T-helper 2 cell treated with Interferon-gamma antibody and Interleukin-4, amounts not matched to agents 100 ng/mL and 5 ng/mL, for 36 hours (primary cell): ENCODE measurements at regions not wholly inside any gene's neighbourhood (a gene's known extent, or its start where the extent isn't known, plus 50 kb on each side); places are given as distances from the start of the nearest gene placed in this dataset.

Experiments used
- intact Hi-C: fragments of 100-400 bp; cut with micrococcal nuclease; formaldehyde crosslinking; loops from one replicate; pipeline ENCODE4 v1.15.1; 2023

DNA sequence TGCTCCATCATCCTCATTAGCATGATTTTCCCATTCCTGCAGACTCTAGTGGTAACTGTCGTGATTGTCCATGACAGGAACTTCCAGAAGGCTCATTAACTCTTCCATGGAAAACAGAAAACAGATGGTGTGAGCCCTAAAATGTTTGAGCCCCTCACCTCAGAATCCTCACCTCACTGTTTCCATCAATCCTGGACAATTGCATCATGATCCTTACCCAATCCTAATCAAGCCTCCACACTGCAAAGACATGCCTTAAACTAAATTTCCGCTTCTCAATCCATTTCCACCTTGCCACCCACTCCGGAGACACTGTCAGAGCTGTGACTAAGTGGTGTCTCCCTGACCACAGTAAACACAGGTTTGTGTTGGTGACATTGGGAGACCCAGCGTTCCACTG, 311.0 kb upstream of the JARID2 start:
- intact Hi-C loops, result no loop called here

GRCh38 chr6:14936861-14937260, 309.0 kb upstream of the JARID2 start:
- intact Hi-C loops, result no loop called here

GRCh38 chr6:14943116-14943515, 302.8 kb upstream of the JARID2 start:
- intact Hi-C loops, result no loop called here

GRCh38 chr6:14944593-14944992, 301.3 kb upstream of the JARID2 start:
- intact Hi-C loops, result loop anchor here (2.0 kb wide), 1 partner anchor 38 kb away; no protein-coding TSS in a partner anchor

GRCh38 chr6:14945461-14946185, 300.2 kb upstream of the JARID2 start:
- intact Hi-C loops, result loop anchor here (2.0 kb wide), 1 partner anchor 37 kb away; no protein-coding TSS in a partner anchor

DNA sequence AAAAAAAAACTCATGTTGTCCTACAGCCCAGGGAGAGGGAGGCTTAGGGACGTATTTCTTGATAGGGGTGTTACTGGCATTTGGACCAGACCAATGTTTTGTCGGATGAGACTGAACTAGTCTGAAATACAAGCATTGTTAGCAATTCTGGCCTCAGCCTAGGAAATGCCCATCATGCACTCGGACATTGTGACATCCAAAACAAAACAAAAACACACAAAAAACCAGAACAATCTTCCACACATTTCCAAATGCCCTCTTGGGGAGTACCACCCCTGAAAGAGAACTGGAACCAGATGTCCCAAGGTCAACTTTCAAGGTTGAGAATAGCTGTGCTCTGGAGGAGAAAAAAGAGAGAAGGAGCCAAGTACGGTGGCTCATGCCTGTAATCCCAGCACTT, 299.1 kb upstream of the JARID2 start:
- intact Hi-C loops, result no loop called here

- intact Hi-C loops, result no loop called here
These were observed 297.2 kb upstream of the JARID2 start for GRCh38 chr6:14948586-14949245.

DNA sequence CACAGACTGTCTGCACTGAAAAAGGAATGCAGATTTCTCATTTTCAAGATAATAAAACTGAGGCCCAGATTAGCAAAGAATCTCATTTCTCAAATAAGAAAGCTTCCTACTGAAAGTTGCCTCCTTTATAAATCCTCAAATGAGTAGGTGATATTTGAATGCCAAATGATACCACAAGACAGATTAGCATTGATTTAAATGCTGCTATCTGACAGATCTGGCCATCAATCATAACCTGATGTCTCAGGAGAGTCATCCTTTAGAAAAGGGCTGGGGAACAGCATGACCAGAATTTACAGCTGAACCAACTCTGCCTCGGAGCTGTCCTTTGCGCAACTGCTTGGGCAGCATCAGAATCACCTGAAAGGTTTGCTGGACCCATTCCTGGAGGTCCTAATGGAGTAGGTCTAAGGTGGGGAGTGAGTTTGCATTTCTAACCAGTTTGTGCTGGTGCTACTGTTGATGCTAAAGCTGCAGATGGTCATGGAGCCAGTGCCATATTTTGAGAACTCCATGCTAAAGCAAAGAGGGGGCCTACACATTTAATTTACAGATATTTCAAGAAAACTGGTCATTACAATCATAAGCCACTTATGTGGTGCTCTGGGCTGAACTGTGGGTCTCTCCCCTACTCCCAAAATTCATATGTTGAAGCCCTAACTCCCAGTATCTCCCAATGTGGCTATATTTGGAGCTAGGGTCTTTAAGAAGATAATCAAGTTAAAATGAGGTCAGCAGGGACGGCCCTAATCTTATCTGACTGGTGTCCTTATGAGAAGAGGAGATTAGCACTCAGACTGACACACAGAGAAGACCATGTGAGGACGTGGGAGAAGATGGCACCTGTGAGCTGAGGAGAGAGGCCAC, 295.5 kb upstream of the JARID2 start:
- intact Hi-C loops, result no loop called here

DNA sequence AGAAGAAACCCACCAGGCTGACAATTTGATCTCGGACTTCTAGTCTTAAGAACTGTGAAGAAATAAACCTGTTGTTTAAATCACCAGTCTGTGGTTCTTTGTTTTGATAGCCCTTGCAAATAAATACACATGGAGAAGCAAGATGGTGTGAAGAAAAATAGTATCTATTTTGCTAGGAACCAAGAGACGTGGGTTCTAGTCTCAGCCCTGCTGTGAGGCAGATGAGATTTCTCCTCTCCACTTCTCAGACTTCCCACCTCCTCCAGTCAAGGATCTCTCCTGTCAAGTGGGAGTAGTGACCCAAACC, 294.9 kb upstream of the JARID2 start:
- intact Hi-C loops, result no loop called here

- intact Hi-C loops, result no loop called here
These were observed 294.2 kb upstream of the JARID2 start for GRCh38 chr6:14951704-14952103.

DNA sequence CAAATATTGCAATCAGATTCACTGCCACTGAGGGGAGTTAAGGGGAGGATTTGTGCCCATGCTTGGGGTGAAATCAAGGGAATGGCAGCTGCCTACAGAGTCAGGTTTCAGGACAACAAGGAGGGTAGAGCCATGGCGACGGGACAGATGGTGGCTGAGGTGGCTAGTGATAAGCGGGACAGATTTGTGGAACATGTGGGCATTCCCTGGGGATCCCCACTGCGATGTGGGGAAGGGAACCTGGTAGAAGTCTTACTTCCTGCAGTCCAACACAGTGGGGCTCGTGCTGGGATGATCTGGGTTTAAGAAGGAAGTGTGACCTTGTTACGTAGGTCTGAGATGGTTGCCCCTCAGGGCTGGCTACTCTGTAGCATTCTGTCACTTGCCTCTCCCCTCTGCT, 292.0 kb upstream of the JARID2 start:
- intact Hi-C loops, result no loop called here

DNA sequence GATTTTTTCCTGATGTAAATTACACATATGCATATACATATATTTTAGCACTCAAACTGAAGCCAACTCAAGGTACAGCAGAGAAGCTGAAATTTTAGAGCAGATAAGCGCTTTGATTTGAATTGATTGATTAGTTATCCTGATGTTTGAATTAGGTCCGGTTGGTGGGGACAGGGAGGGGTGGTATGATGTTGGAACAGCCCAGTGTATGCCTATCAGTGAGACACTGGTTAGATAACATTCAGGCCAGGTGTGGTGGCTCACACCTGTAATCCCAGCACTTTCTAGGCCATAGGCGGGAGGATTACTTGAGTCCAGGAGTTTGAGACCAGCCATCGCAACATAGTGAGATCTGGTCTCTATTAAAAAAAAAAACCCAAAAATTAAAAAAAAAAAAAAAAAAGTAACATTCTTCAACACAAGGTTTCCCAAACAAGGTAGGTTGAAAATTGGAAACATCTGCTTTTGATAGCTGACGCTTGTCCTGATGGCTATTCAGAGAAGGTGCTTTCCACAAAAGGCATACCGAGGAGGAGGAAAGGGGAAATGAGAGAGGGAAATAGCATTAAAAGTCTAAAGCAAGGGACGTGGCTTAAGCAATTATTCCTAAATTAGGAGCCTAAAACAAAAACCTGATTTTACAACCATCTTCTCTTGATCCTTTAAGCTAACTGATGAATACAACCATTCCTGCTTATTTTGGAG, 288.4 kb upstream of the JARID2 start:
- intact Hi-C loops, result no loop called here

DNA sequence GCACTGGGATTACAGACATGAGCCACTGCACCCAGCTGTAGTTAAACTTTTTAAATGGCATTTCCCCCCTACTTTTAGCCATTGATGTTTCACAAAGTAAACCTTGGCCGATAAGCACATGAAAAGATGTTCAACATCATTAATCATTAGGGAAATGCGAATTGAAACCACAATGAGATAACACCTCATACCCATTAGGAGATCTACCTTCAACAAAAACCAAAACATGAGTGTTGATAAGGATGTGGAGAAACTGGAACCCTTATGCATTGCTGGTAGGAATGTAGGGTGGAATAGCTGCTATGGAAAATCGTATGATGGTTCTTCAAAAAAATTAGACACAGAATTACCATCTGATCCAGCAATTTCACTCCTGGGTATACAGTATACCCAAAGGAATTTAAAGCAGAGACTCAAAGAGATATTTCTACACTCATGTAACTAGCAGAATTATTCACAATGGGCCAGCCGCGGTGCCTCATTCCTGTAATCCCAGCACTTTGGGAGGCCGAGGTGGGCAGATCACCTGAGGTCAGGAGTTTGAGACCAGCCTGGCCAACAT, 286.5 kb upstream of the JARID2 start:
- intact Hi-C loops, result no loop called here

GRCh38 chr6:14964556-14965270, 281.2 kb upstream of the JARID2 start:
- intact Hi-C loops, result no loop called here

DNA sequence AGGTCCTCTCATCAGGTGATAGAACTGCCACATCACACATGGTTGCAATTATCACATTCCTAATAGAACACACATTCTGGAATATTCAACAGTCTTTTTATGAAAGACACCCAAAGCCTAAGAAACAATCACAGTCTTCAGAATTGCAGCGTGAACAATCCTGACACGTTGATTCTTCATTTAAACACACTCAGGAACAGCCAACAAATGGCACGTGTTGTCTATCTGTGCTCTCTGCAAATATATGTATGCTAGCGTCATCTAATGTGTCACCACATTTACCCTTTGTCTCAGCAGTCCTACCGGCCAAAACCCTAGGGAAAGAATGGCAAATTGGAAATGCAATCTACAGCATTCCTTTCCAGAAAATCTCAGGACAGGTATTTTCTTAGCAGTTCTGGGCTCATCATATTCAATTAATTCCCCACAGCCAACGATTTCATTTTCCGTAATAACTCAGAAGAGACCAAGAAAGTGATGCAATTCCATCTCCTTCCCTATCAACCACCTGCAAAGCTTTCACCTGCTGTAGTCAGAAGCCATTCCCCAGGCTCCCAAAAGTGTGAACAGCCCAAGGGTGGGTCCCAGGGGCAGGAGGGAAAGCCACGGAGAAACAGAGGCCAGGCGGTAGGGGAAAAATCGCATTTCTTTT, 280.3 kb upstream of the JARID2 start:
- intact Hi-C loops, result no loop called here

GRCh38 chr6:14966096-14966905, 279.6 kb upstream of the JARID2 start:
- intact Hi-C loops, result no loop called here

DNA sequence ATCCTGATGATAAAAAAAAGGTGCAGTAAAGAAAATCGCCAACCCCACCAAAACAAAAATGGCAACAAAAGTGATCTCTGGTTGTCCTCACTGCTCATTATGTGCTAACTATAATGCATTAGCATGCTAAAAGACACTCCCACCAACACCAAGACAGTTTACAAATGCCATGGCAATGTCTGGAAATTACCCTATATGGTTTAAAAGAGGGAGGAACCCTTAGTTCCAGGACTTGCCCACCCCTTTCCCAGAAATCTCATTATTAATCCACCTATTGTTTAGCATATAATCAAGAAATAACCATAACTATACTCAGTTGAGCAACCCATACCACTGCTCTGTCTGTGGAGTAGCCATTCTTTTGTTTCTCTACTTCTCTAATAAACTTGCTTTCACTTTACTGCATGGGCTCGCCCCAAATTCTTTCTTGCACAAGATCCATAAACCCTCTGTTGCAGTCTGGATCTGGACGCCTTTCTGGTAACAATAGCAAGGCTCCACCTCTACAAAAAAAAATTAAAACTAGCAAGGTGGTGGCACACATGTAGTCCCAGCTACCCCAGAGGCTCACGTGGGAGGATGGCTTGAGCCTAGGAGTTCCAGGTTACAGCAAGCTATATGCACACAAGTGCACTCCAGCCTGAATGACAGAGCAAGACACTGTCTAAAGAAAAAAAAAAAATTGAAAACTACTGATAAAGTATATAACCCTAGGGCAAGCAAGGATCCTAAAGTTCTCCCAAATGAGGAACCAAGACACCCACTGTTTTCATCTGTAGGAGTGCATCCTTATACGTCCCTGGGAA, 278.8 kb upstream of the JARID2 start:
- intact Hi-C loops, result no loop called here

- intact Hi-C loops, result no loop called here
These were observed 277.7 kb upstream of the JARID2 start for GRCh38 chr6:14968056-14968637.
